ENCODE measurements at regions not wholly inside any gene's neighbourhood (a gene's known extent, or its start where the extent isn't known, plus 50 kb on each side); places are given as distances from the start of the nearest gene placed in this dataset.

- Histone ChIP-seq H3K4me2 (ENCODE audit: insufficient read depth, low read length, poor library complexity, severe bottlenecking) (no peak overlapping the region), H3K9me3 (replicated peaks in 1 of 2; ENCODE audit: control insufficient read depth in 2 of 2, insufficient read depth in 1 of 2, low read depth in 1 of 2, low read length in 2 of 2) (peaks cover 0 to 6% of the 10 kb centered on the region in 2 donors), H3K9ac (ENCODE audit: low read depth, low read length, poor library complexity) (no peak overlapping the region), H3K27me3 (ENCODE audit: control insufficient read depth in 3 of 3, insufficient read depth in 3 of 3, low read depth in 1 of 3, low read length in 3 of 3) (no peaks in the 10 kb centered on the region), H3K36me3 (replicated peaks in 1 of 2; ENCODE audit: control insufficient read depth in 2 of 2, insufficient read depth in 2 of 2, low read length in 2 of 2) (no peaks in the 10 kb centered on the region), H3K4me3 (ENCODE audit: low read length in 2 of 2) (no peak overlapping the region), H3K27ac (replicated peaks; ENCODE audit: low read length) (no peak overlapping the region), H2BK12ac (ENCODE audit: low read length) (no peak overlapping the region), H2AFZ (ENCODE audit: low read length) (no peak overlapping the region), H3K4me1 (ENCODE audit: control insufficient read depth in 2 of 2, insufficient read depth in 1 of 2, low read depth in 1 of 2, low read length in 2 of 2) (no peaks in the 10 kb centered on the region), H2BK15ac (ENCODE audit: low read length) (no peak overlapping the region), H3K14ac (ENCODE audit: low read length) (no peak overlapping the region), H4K91ac (ENCODE audit: low read depth, low read length, poor library complexity) (no peak overlapping the region), H2BK120ac (ENCODE audit: low read depth, low read length) (no peak overlapping the region), H4K8ac (ENCODE audit: low read depth, low read length) (no peak overlapping the region), H3K23ac (ENCODE audit: low read depth, low read length, poor library complexity) (no peak overlapping the region), H3K79me1 (ENCODE audit: low read depth, low read length) (no peaks in the 10 kb centered on the region), H2BK5ac (ENCODE audit: low read length) (no peak overlapping the region), H3K18ac (ENCODE audit: low read length) (no peak overlapping the region), H2AK5ac (ENCODE audit: low read depth, low read length) (no peak overlapping the region), H3K4ac (ENCODE audit: low read length) (no peak overlapping the region)
- no CpG with 5 or more reads among the region's 1 CpG for WGBS, 2 donors (ENCODE audit: extremely low coverage in 2 of 2, insufficient read length in 2 of 2, insufficient replicate concordance in 1 of 2)
- DNase-seq (ENCODE audit: low spot score), result no peak
Observed at GRCh38 chr3:117509858-117510257, 800.3 kb downstream of the TUSC7 start.

- Histone ChIP-seq H3K9ac (ENCODE audit: low read depth, low read length, poor library complexity) (no peak overlapping the region), H3K23ac (ENCODE audit: low read depth, low read length, poor library complexity) (no peak overlapping the region), H3K4me2 (ENCODE audit: insufficient read depth, low read length, poor library complexity, severe bottlenecking) (no peak overlapping the region), H3K36me3 (replicated peaks in 1 of 2; ENCODE audit: control insufficient read depth in 2 of 2, insufficient read depth in 2 of 2, low read length in 2 of 2) (no peaks in the 10 kb centered on the region), H3K4ac (ENCODE audit: low read length) (no peak overlapping the region), H2AFZ (ENCODE audit: low read length) (no peak overlapping the region), H3K9me3 (replicated peaks in 1 of 2; ENCODE audit: control insufficient read depth in 2 of 2, insufficient read depth in 1 of 2, low read depth in 1 of 2, low read length in 2 of 2) (peaks cover 0 to 6% of the 10 kb centered on the region in 2 donors), H3K4me1 (ENCODE audit: control insufficient read depth in 2 of 2, insufficient read depth in 1 of 2, low read depth in 1 of 2, low read length in 2 of 2) (no peaks in the 10 kb centered on the region), H3K79me1 (ENCODE audit: low read depth, low read length) (no peaks in the 10 kb centered on the region), H2BK120ac (ENCODE audit: low read depth, low read length) (no peak overlapping the region), H3K4me3 (ENCODE audit: low read length in 2 of 2) (no peak overlapping the region), H2AK5ac (ENCODE audit: low read depth, low read length) (no peak overlapping the region), H4K8ac (ENCODE audit: low read depth, low read length) (no peak overlapping the region), H3K27me3 (ENCODE audit: control insufficient read depth in 3 of 3, insufficient read depth in 3 of 3, low read depth in 1 of 3, low read length in 3 of 3) (no peaks in the 10 kb centered on the region), H2BK12ac (ENCODE audit: low read length) (no peak overlapping the region), H3K27ac (replicated peaks; ENCODE audit: low read length) (no peak overlapping the region), H4K91ac (ENCODE audit: low read depth, low read length, poor library complexity) (no peak overlapping the region), H3K18ac (ENCODE audit: low read length) (no peak overlapping the region), H2BK15ac (ENCODE audit: low read length) (no peak overlapping the region), H2BK5ac (ENCODE audit: low read length) (no peak overlapping the region), H3K14ac (ENCODE audit: low read length) (no peak overlapping the region)
- no peak for DNase-seq (ENCODE audit: low spot score)
- WGBS, 2 donors (ENCODE audit: extremely low coverage in 2 of 2, insufficient read length in 2 of 2, insufficient replicate concordance in 1 of 2), result no CpG with 5 or more reads among the region's 1 CpG
Observed at GRCh38 chr3:117510396-117510795, 800.8 kb downstream of the TUSC7 start.

GRCh38 chr3:117512975-117513374, 803.4 kb downstream of the TUSC7 start:
- no peak overlapping the region for H3K4ac ChIP-seq (ENCODE audit: low read length)
- no peak overlapping the region for H3K4me3 ChIP-seq (ENCODE audit: low read length in 2 of 2)
- no peak overlapping the region for H3K4me2 ChIP-seq (ENCODE audit: insufficient read depth, low read length, poor library complexity, severe bottlenecking)
- H3K36me3 ChIP-seq (replicated peaks in 1 of 2; ENCODE audit: control insufficient read depth in 2 of 2, insufficient read depth in 2 of 2, low read length in 2 of 2), result no peaks in the 10 kb centered on the region
- no peak overlapping the region for H3K9ac ChIP-seq (ENCODE audit: low read depth, low read length, poor library complexity)
- no peak overlapping the region for H2BK120ac ChIP-seq (ENCODE audit: low read depth, low read length)
- WGBS, 2 donors (ENCODE audit: extremely low coverage in 2 of 2, insufficient read length in 2 of 2, insufficient replicate concordance in 1 of 2), result no CpG with 5 or more reads among the region's 1 CpG
- no peak overlapping the region for H4K91ac ChIP-seq (ENCODE audit: low read depth, low read length, poor library complexity)
- no peak overlapping the region for H2AFZ ChIP-seq (ENCODE audit: low read length)
- H3K9me3 ChIP-seq (replicated peaks in 1 of 2; ENCODE audit: control insufficient read depth in 2 of 2, insufficient read depth in 1 of 2, low read depth in 1 of 2, low read length in 2 of 2), result peaks cover 0 to 6% of the 10 kb centered on the region in 2 donors
- no peak overlapping the region for H2AK5ac ChIP-seq (ENCODE audit: low read depth, low read length)
- no peaks in the 10 kb centered on the region for H3K27me3 ChIP-seq (ENCODE audit: control insufficient read depth in 3 of 3, insufficient read depth in 3 of 3, low read depth in 1 of 3, low read length in 3 of 3)
- H2BK5ac ChIP-seq (ENCODE audit: low read length), result no peak overlapping the region
- H3K27ac ChIP-seq (replicated peaks; ENCODE audit: low read length), result no peak overlapping the region
- H4K8ac ChIP-seq (ENCODE audit: low read depth, low read length), result no peak overlapping the region
- H3K14ac ChIP-seq (ENCODE audit: low read length), result no peak overlapping the region
- no peak overlapping the region for H3K23ac ChIP-seq (ENCODE audit: low read depth, low read length, poor library complexity)
- no peak overlapping the region for H3K18ac ChIP-seq (ENCODE audit: low read length)
- H2BK12ac ChIP-seq (ENCODE audit: low read length), result no peak overlapping the region
- DNase-seq (ENCODE audit: low spot score), result no peak
- no peaks in the 10 kb centered on the region for H3K4me1 ChIP-seq (ENCODE audit: control insufficient read depth in 2 of 2, insufficient read depth in 1 of 2, low read depth in 1 of 2, low read length in 2 of 2)
- H3K79me1 ChIP-seq (ENCODE audit: low read depth, low read length), result no peaks in the 10 kb centered on the region
- H2BK15ac ChIP-seq (ENCODE audit: low read length), result no peak overlapping the region

- H3K9me3 ChIP-seq (replicated peaks in 1 of 2; ENCODE audit: control insufficient read depth in 2 of 2, insufficient read depth in 1 of 2, low read depth in 1 of 2, low read length in 2 of 2), result no peaks in the 10 kb centered on the region
- H3K4me1 ChIP-seq (ENCODE audit: control insufficient read depth in 2 of 2, insufficient read depth in 1 of 2, low read depth in 1 of 2, low read length in 2 of 2), result peaks cover 0 to 2% of the 10 kb centered on the region in 2 donors
- H2BK12ac ChIP-seq (ENCODE audit: low read length), result no peak overlapping the region
- no peak overlapping the region for H2BK15ac ChIP-seq (ENCODE audit: low read length)
- no peaks in the 10 kb centered on the region for H3K79me1 ChIP-seq (ENCODE audit: low read depth, low read length)
- no peak overlapping the region for H3K4me2 ChIP-seq (ENCODE audit: insufficient read depth, low read length, poor library complexity, severe bottlenecking)
- H4K91ac ChIP-seq (ENCODE audit: low read depth, low read length, poor library complexity), result no peak overlapping the region
- H3K18ac ChIP-seq (ENCODE audit: low read length), result no peak overlapping the region
- H4K8ac ChIP-seq (ENCODE audit: low read depth, low read length), result no peak overlapping the region
- WGBS, 2 donors (ENCODE audit: extremely low coverage in 2 of 2, insufficient read length in 2 of 2, insufficient replicate concordance in 1 of 2), result no CpG with 5 or more reads among the region's 2 CpGs
- H3K14ac ChIP-seq (ENCODE audit: low read length), result no peak overlapping the region
- no peak overlapping the region for H2BK5ac ChIP-seq (ENCODE audit: low read length)
- H3K9ac ChIP-seq (ENCODE audit: low read depth, low read length, poor library complexity), result no peak overlapping the region
- H3K27me3 ChIP-seq (ENCODE audit: control insufficient read depth in 3 of 3, insufficient read depth in 3 of 3, low read depth in 1 of 3, low read length in 3 of 3), result no peaks in the 10 kb centered on the region
- no peak overlapping the region for H3K27ac ChIP-seq (replicated peaks; ENCODE audit: low read length)
- H3K23ac ChIP-seq (ENCODE audit: low read depth, low read length, poor library complexity), result no peak overlapping the region
- H2AK5ac ChIP-seq (ENCODE audit: low read depth, low read length), result no peak overlapping the region
- H2AFZ ChIP-seq (ENCODE audit: low read length), result no peak overlapping the region
- no peak overlapping the region for H3K4ac ChIP-seq (ENCODE audit: low read length)
- H3K4me3 ChIP-seq (ENCODE audit: low read length in 2 of 2), result no peak overlapping the region
- no peak overlapping the region for H2BK120ac ChIP-seq (ENCODE audit: low read depth, low read length)
- no peaks in the 10 kb centered on the region for H3K36me3 ChIP-seq (replicated peaks in 1 of 2; ENCODE audit: control insufficient read depth in 2 of 2, insufficient read depth in 2 of 2, low read length in 2 of 2)
- no peak for DNase-seq (ENCODE audit: low spot score)
Observed at GRCh38 chr3:117515309-117515708, 805.7 kb downstream of the TUSC7 start.

Data from neuronal stem cell (in vitro differentiated cells).